WTC11 (cell line): ENCODE measurements at regions not wholly inside any gene's neighbourhood (a gene's known extent, or its start where the extent isn't known, plus 50 kb on each side); places are given as distances from the start of the nearest gene placed in this dataset.

Experiments used
- ATAC-seq: fragments of 200-7000 bp; cut with Tn5 transposase; 2 replicates; pipeline ENCODE4 v1.10.0; 2021; ENCODE audit warnings: mild to moderate bottlenecking, moderate library complexity
- CTCF ChIA-PET: fragments of 300-600 bp; sonication (Branson Sonifier 250); formaldehyde crosslinking; loops from one replicate; lab custom pipeline; 2021; ENCODE audit warnings: antibody characterized with exemption; lab: Charles Lee
- POLR2A ChIA-PET: fragments of 350-600 bp; sonication (Branson Sonifier 250); formaldehyde crosslinking; loops from one replicate; lab custom pipeline; 2021; ENCODE audit warnings: antibody characterized with exemption; lab: Charles Lee
- DNase-seq: peaks from one replicate; pipeline ENCODE4 v3.0.0; 2021; ENCODE audit warnings: low spot score
- H3K27ac Mint-ChIP-seq: 2 replicates; pipeline ENCODE4 v1.8.0; 2021; ENCODE audit warnings: mixed read lengths
- H3K27me3 Mint-ChIP-seq: 2 replicates; pipeline ENCODE4 v1.8.0; 2021; ENCODE audit warnings: low read depth, mild to moderate bottlenecking, moderate library complexity, mixed read lengths
- H3K36me3 Mint-ChIP-seq: 2 replicates; pipeline ENCODE4 v1.8.0; 2021; ENCODE audit warnings: mixed read lengths
- H3K4me1 Mint-ChIP-seq: 2 replicates; pipeline ENCODE4 v1.8.0; 2022; ENCODE audit warnings: mixed read lengths
- H3K4me3 Mint-ChIP-seq: 2 replicates; pipeline ENCODE4 v1.8.0; 2021; ENCODE audit warnings: mild to moderate bottlenecking, moderate library complexity, mixed read lengths
- H3K9me3 Mint-ChIP-seq: 2 replicates; pipeline ENCODE4 v1.8.0; 2021; ENCODE audit warnings: mixed read lengths
- ESRRA ChIP-seq: sonication (generic); formaldehyde crosslinking; IDR thresholded peaks from 2 replicates; pipeline ENCODE4 v1.8.1; 2022; ENCODE audit warnings: mild to moderate bottlenecking, missing genetic modification reagents, borderline replicate concordance
- GRHL2 ChIP-seq: fragments of 250-450 bp; sonication (Bioruptor Pico); IDR thresholded peaks from 2 replicates; pipeline ENCODE4 v1.8.0; 2022; ENCODE audit warnings: mild to moderate bottlenecking, moderate library complexity; ENCODE audit not compliant: insufficient replicate concordance, severe bottlenecking
- MXD4 ChIP-seq: fragments of 250-450 bp; sonication (Bioruptor Pico); IDR thresholded peaks from 2 replicates; pipeline ENCODE4 v1.8.0; 2021; ENCODE audit warnings: mild to moderate bottlenecking, moderate library complexity, borderline replicate concordance
- ZNF219 ChIP-seq: sonication (generic); formaldehyde crosslinking; IDR thresholded peaks from 2 replicates; pipeline ENCODE4 v1.8.0; 2023; ENCODE audit warnings: missing genetic modification reagents, mild to moderate bottlenecking, borderline replicate concordance
- ZNF263 ChIP-seq: sonication (generic); formaldehyde crosslinking; IDR thresholded peaks from 2 replicates; pipeline ENCODE4 v1.8.1; 2022; ENCODE audit warnings: low read depth, mild to moderate bottlenecking, moderate library complexity, missing genetic modification reagents
- TF ChIP-seq, protein P1 (sequence below): sonication (generic); formaldehyde crosslinking; IDR thresholded peaks from 2 replicates; pipeline ENCODE4 v1.8.1; 2023; ENCODE audit warnings: mild to moderate bottlenecking, missing genetic modification reagents, moderate library complexity
- TF ChIP-seq, protein P2 (sequence below): fragments of 200-600 bp; IDR thresholded peaks from 2 replicates; pipeline ENCODE4 v1.8.0; 2022; ENCODE audit warnings: antibody characterized with exemption
- TF ChIP-seq, protein P3 (sequence below): sonication (generic); formaldehyde crosslinking; IDR thresholded peaks from 2 replicates; pipeline ENCODE4 v1.8.1; 2022; ENCODE audit warnings: low read depth, mild to moderate bottlenecking, moderate library complexity, missing genetic modification reagents, borderline replicate concordance
- TF ChIP-seq, protein P4 (sequence below): fragments of 250-450 bp; sonication (Bioruptor Pico); IDR thresholded peaks from 2 replicates; pipeline ENCODE4 v2.1.2; 2022; ENCODE audit warnings: mild to moderate bottlenecking, moderate library complexity
- TF ChIP-seq, protein P5 (sequence below): sonication (generic); formaldehyde crosslinking; IDR thresholded peaks from 2 replicates; pipeline ENCODE4 v1.8.1; 2023; ENCODE audit warnings: mild to moderate bottlenecking, missing genetic modification reagents
- TF ChIP-seq, protein P6 (sequence below): sonication (generic); formaldehyde crosslinking; IDR thresholded peaks from 2 replicates; pipeline ENCODE4 v1.8.1; 2022; ENCODE audit warnings: mild to moderate bottlenecking, missing genetic modification reagents, moderate library complexity, borderline replicate concordance
- TF ChIP-seq, protein P7 (sequence below): sonication (generic); formaldehyde crosslinking; IDR thresholded peaks from 2 replicates; pipeline ENCODE4 v1.8.0; 2023; ENCODE audit warnings: missing genetic modification reagents
- TF ChIP-seq, protein P8 (sequence below): sonication (generic); formaldehyde crosslinking; IDR thresholded peaks from 2 replicates; pipeline ENCODE4 v1.8.0; 2022; ENCODE audit warnings: mild to moderate bottlenecking, missing genetic modification reagents
- TF ChIP-seq, protein P9 (sequence below): sonication (generic); formaldehyde crosslinking; IDR thresholded peaks from 2 replicates; pipeline ENCODE4 v1.8.0; 2022; ENCODE audit warnings: mild to moderate bottlenecking, missing genetic modification reagents
- TF ChIP-seq, protein P10 (sequence below): fragments of 250-450 bp; sonication (Bioruptor Pico); conservative IDR thresholded peaks from 2 replicates; pipeline ENCODE4 v1.9.0; 2021; ENCODE audit warnings: mild to moderate bottlenecking

DNA sequence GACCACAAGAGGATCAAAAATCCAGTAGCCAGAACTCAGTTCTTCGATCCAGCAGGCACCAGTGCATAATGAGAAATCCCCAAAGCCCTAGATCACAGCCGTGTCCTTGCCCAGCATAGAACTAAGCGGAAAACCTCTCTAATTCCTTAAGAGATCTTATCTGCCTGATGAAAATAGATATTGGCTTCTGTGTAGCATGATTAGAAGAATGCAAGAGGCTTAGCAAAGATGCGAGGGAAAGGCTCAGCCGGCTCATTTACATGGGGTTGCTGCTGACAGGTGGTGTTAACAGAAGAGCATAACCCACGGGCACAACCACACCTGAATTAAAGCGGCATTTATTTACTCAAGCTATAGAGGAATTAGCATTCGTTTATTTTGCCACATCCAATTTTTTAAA is 400.0 kb upstream of the ADAMTS16 start:
- ATAC-seq, result no peak
- no peak overlapping the region for H3K4me3 Mint-ChIP-seq
- DNase-seq, result no peak
- H3K27ac Mint-ChIP-seq, result no peak overlapping the region
- POLR2A ChIA-PET, result no interaction called here
- CTCF ChIA-PET, result no interaction called here
- TF ChIP-seq, protein P1, sequence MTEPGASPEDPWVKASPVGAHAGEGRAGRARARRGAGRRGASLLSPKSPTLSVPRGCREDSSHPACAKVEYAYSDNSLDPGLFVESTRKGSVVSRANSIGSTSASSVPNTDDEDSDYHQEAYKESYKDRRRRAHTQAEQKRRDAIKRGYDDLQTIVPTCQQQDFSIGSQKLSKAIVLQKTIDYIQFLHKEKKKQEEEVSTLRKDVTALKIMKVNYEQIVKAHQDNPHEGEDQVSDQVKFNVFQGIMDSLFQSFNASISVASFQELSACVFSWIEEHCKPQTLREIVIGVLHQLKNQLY (CRISPR knock-in tag), result no peak
- H3K4me1 Mint-ChIP-seq, result no peaks in the 10 kb centered on the region
- peaks cover 4% of the 10 kb centered on the region; the same call in 1 of the 2 replicates for H3K27me3 Mint-ChIP-seq
- peaks cover 12% of the 10 kb centered on the region for H3K9me3 Mint-ChIP-seq
- no peaks in the 10 kb centered on the region for H3K36me3 Mint-ChIP-seq

DNA sequence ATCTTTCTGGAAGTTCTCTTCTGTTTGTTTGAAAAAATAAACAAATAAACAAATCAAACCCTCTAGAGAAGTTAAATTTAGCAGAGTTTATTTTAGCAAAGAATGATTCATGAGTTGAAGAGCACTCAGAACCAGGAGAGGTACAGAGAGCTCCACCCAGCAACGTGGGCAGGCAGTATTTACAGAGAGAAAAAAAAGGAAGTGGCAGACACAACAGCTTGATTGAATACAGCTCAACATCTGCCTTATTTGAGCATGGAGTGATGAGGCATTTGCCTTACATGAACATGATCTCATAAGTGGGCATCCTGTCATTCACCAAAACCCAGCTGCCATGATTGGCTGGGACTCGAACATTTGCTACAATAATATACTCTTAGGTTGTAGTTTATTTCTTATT is 381.6 kb upstream of the ADAMTS16 start:
- no peak overlapping the region for H3K27ac Mint-ChIP-seq
- H3K36me3 Mint-ChIP-seq, result no peaks in the 10 kb centered on the region
- POLR2A ChIA-PET, result no interaction called here
- H3K9me3 Mint-ChIP-seq, result peaks cover 1% of the 10 kb centered on the region; the same call in 1 of the 2 replicates
- TF ChIP-seq, protein P2, sequence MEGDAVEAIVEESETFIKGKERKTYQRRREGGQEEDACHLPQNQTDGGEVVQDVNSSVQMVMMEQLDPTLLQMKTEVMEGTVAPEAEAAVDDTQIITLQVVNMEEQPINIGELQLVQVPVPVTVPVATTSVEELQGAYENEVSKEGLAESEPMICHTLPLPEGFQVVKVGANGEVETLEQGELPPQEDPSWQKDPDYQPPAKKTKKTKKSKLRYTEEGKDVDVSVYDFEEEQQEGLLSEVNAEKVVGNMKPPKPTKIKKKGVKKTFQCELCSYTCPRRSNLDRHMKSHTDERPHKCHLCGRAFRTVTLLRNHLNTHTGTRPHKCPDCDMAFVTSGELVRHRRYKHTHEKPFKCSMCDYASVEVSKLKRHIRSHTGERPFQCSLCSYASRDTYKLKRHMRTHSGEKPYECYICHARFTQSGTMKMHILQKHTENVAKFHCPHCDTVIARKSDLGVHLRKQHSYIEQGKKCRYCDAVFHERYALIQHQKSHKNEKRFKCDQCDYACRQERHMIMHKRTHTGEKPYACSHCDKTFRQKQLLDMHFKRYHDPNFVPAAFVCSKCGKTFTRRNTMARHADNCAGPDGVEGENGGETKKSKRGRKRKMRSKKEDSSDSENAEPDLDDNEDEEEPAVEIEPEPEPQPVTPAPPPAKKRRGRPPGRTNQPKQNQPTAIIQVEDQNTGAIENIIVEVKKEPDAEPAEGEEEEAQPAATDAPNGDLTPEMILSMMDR, result no peak
- TF ChIP-seq MXD4 (CRISPR knock-in tag) (no peak), ZNF263 (CRISPR knock-in tag) (no peak)
- TF ChIP-seq, protein P3, sequence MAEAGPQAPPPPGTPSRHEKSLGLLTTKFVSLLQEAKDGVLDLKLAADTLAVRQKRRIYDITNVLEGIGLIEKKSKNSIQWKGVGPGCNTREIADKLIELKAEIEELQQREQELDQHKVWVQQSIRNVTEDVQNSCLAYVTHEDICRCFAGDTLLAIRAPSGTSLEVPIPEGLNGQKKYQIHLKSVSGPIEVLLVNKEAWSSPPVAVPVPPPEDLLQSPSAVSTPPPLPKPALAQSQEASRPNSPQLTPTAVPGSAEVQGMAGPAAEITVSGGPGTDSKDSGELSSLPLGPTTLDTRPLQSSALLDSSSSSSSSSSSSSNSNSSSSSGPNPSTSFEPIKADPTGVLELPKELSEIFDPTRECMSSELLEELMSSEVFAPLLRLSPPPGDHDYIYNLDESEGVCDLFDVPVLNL, result no peak
- TF ChIP-seq, protein P4, sequence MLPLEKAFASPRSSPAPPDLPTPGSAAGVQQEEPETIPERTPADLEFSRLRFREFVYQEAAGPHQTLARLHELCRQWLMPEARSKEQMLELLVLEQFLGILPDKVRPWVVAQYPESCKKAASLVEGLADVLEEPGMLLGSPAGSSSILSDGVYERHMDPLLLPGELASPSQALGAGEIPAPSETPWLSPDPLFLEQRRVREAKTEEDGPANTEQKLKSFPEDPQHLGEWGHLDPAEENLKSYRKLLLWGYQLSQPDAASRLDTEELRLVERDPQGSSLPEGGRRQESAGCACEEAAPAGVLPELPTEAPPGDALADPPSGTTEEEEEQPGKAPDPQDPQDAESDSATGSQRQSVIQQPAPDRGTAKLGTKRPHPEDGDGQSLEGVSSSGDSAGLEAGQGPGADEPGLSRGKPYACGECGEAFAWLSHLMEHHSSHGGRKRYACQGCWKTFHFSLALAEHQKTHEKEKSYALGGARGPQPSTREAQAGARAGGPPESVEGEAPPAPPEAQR (CRISPR knock-in tag), result no peak
- TF ChIP-seq, protein P5, sequence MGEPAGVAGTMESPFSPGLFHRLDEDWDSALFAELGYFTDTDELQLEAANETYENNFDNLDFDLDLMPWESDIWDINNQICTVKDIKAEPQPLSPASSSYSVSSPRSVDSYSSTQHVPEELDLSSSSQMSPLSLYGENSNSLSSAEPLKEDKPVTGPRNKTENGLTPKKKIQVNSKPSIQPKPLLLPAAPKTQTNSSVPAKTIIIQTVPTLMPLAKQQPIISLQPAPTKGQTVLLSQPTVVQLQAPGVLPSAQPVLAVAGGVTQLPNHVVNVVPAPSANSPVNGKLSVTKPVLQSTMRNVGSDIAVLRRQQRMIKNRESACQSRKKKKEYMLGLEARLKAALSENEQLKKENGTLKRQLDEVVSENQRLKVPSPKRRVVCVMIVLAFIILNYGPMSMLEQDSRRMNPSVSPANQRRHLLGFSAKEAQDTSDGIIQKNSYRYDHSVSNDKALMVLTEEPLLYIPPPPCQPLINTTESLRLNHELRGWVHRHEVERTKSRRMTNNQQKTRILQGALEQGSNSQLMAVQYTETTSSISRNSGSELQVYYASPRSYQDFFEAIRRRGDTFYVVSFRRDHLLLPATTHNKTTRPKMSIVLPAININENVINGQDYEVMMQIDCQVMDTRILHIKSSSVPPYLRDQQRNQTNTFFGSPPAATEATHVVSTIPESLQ (CRISPR knock-in tag), result no peak
- TF ChIP-seq, protein P6, sequence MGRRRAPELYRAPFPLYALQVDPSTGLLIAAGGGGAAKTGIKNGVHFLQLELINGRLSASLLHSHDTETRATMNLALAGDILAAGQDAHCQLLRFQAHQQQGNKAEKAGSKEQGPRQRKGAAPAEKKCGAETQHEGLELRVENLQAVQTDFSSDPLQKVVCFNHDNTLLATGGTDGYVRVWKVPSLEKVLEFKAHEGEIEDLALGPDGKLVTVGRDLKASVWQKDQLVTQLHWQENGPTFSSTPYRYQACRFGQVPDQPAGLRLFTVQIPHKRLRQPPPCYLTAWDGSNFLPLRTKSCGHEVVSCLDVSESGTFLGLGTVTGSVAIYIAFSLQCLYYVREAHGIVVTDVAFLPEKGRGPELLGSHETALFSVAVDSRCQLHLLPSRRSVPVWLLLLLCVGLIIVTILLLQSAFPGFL, result no peak
- TF ChIP-seq, protein P7, sequence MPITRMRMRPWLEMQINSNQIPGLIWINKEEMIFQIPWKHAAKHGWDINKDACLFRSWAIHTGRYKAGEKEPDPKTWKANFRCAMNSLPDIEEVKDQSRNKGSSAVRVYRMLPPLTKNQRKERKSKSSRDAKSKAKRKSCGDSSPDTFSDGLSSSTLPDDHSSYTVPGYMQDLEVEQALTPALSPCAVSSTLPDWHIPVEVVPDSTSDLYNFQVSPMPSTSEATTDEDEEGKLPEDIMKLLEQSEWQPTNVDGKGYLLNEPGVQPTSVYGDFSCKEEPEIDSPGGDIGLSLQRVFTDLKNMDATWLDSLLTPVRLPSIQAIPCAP (CRISPR knock-in tag), result no peak
- TF ChIP-seq, protein P8, sequence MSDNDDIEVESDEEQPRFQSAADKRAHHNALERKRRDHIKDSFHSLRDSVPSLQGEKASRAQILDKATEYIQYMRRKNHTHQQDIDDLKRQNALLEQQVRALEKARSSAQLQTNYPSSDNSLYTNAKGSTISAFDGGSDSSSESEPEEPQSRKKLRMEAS (CRISPR knock-in tag), result no peak
- TF ChIP-seq, all 79 proteins: peak for 0
- DNase-seq, result no peak
- ATAC-seq, result no peak
- CTCF ChIA-PET, result no interaction called here
- no peaks in the 10 kb centered on the region for H3K4me1 Mint-ChIP-seq
- no peaks in the 10 kb centered on the region for H3K27me3 Mint-ChIP-seq
- H3K4me3 Mint-ChIP-seq, result no peak overlapping the region

DNA sequence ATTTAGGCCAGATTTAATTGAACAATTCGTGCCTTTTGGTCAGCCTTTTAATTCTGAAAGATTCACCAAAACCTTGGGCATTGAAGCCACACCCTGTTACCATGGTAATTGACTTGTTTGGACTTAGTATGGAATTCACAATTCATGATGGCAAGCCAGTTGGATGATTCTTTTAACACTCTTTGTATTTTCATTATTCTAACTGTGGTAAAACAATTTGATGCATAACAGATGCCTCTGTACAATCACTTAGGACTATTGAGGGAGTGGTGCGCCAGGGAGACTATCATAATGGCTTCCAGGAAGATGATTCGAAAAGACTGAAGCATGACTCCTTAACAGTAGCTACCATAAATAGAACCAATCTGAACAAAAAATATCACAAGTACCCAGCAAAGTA is 381.1 kb upstream of the ADAMTS16 start:
- H3K36me3 Mint-ChIP-seq, result no peaks in the 10 kb centered on the region
- CTCF ChIA-PET, result no interaction called here
- no peak overlapping the region for H3K4me3 Mint-ChIP-seq
- POLR2A ChIA-PET, result no interaction called here
- H3K27me3 Mint-ChIP-seq, result no peaks in the 10 kb centered on the region
- peaks cover 5% of the 10 kb centered on the region; the same call in 1 of the 2 replicates for H3K9me3 Mint-ChIP-seq
- DNase-seq (no peak), ATAC-seq (no peak)
- no peaks in the 10 kb centered on the region for H3K4me1 Mint-ChIP-seq
- no peak overlapping the region for H3K27ac Mint-ChIP-seq
- TF ChIP-seq, protein P9, sequence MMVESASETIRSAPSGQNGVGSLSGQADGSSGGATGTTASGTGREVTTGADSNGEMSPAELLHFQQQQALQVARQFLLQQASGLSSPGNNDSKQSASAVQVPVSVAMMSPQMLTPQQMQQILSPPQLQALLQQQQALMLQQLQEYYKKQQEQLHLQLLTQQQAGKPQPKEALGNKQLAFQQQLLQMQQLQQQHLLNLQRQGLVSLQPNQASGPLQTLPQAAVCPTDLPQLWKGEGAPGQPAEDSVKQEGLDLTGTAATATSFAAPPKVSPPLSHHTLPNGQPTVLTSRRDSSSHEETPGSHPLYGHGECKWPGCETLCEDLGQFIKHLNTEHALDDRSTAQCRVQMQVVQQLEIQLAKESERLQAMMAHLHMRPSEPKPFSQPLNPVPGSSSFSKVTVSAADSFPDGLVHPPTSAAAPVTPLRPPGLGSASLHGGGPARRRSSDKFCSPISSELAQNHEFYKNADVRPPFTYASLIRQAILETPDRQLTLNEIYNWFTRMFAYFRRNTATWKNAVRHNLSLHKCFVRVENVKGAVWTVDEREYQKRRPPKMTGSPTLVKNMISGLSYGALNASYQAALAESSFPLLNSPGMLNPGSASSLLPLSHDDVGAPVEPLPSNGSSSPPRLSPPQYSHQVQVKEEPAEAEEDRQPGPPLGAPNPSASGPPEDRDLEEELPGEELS (CRISPR knock-in tag), result no peak
- TF ChIP-seq, protein P3, result no peak
- TF ChIP-seq, protein P10, sequence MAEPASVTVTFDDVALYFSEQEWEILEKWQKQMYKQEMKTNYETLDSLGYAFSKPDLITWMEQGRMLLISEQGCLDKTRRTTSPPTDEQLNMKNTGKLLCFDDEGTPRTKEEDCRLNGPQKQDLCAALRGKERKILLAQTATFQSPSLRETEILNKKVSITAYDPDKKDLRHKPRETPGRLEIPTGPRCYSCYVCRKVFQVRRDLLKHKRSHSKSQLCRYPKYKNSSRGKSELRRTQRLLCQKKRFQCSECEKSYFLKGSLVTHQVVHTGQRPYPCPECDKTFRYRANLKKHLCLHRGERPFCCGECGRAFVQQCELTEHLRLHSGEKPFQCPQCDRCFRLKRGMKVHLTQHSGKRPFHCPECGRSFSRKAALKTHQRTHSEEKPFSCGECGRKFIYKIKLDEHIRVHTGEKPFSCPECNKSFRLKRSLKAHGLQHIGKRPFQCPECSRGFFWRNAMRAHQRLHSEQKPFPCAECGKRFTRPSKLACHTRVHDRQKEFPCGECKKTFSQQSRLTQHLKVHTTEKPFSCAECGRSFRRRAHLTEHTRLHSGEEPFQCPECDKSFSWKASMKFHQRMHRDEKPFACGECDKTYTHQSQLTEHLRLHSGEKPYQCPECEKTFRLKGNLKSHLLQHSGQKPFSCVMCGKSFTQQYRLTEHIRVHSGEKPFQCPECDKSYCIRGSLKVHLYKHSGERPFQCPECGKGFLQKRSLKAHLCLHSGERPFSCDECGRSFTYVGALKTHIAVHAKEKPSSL (CRISPR knock-in tag), result no peak
- TF ChIP-seq ESRRA (CRISPR knock-in tag), result no peak
- no peak for TF ChIP-seq ZNF219 (CRISPR knock-in tag)
- TF ChIP-seq GRHL2, result no peak
